ENCODE measurements at regions not wholly inside any gene's neighbourhood (a gene's known extent, or its start where the extent isn't known, plus 50 kb on each side); places are given as distances from the start of the nearest gene placed in this dataset.

GRCh38 chr6:90916968-90917367 is 330.1 kb upstream of the MAP3K7 start:
- Histone ChIP-seq H3K9me3 (ENCODE audit: control insufficient read depth in 2 of 2, low read length in 2 of 2) (no peaks in the 10 kb centered on the region), H3K9ac (ENCODE audit: low read length in 2 of 2) (no peak overlapping the region), H3K27me3 (ENCODE audit: control insufficient read depth in 1 of 2, insufficient read depth in 2 of 2, low read length in 2 of 2) (no peaks in the 10 kb centered on the region), H3K4me3 (ENCODE audit: low read length in 2 of 2) (no peak overlapping the region), H3K4me1 (ENCODE audit: control insufficient read depth, insufficient read depth, low read length) (no peaks in the 10 kb centered on the region), H3K36me3 (ENCODE audit: control insufficient read depth in 2 of 2, insufficient read depth in 2 of 2, low read length in 2 of 2) (no peaks in the 10 kb centered on the region), H3K27ac (ENCODE audit: low read length) (no peak overlapping the region)

- Histone ChIP-seq H3K9me3 (ENCODE audit: control insufficient read depth in 2 of 2, low read length in 2 of 2) (no peaks in the 10 kb centered on the region), H3K4me3 (ENCODE audit: low read length in 2 of 2) (no peak overlapping the region), H3K4me1 (ENCODE audit: control insufficient read depth, insufficient read depth, low read length) (no peaks in the 10 kb centered on the region), H3K27me3 (ENCODE audit: control insufficient read depth in 1 of 2, insufficient read depth in 2 of 2, low read length in 2 of 2) (no peaks in the 10 kb centered on the region), H3K36me3 (ENCODE audit: control insufficient read depth in 2 of 2, insufficient read depth in 2 of 2, low read length in 2 of 2) (no peaks in the 10 kb centered on the region), H3K27ac (ENCODE audit: low read length) (no peak overlapping the region), H3K9ac (ENCODE audit: low read length in 2 of 2) (no peak overlapping the region)
Measured at GRCh38 chr6:90915224-90915915, 328.5 kb upstream of the MAP3K7 start.

GRCh38 chr6:90914312-90914711 is 327.4 kb upstream of the MAP3K7 start:
- no peak overlapping the region for H3K27ac ChIP-seq (ENCODE audit: low read length)
- H3K4me3 ChIP-seq (ENCODE audit: low read length in 2 of 2), result no peak overlapping the region
- H3K36me3 ChIP-seq (ENCODE audit: control insufficient read depth in 2 of 2, insufficient read depth in 2 of 2, low read length in 2 of 2), result no peaks in the 10 kb centered on the region
- no peak overlapping the region for H3K9ac ChIP-seq (ENCODE audit: low read length in 2 of 2)
- H3K4me1 ChIP-seq (ENCODE audit: control insufficient read depth, insufficient read depth, low read length), result no peaks in the 10 kb centered on the region
- H3K27me3 ChIP-seq (ENCODE audit: control insufficient read depth in 1 of 2, insufficient read depth in 2 of 2, low read length in 2 of 2), result no peaks in the 10 kb centered on the region
- no peaks in the 10 kb centered on the region for H3K9me3 ChIP-seq (ENCODE audit: control insufficient read depth in 2 of 2, low read length in 2 of 2)

DNA sequence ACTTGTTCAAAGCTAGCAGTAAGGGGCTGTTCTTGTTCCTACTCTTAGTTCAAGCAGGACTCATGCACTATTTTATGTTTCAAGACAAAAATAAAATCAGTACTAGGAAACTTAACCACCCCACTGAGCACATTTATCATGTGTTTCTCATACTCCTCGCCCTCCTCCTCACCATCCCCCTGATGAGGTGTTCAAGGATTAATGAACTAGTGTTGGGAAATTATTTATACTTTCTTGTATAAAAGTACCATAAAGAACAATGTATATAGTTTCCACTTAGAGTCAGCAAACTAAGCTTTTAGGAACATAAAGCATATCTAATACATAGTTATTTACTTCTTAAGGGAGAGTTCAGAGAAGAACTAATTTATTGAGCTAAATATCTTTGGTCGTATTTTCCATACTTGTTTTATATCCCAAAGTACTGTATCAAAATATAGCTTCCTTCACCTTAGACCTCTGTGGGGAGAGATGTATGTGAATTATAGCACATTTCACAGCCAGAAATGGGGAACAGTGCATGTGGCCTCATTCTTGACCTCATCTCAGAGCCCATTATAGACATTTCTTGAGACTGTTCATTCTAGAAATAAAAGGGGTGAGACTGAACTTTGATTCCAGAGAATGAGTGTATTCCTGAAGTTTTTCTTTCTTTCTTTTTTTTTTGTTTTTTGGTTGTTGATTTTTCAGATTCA is 326.5 kb upstream of the MAP3K7 start:
- Histone ChIP-seq H3K4me3 (ENCODE audit: low read length in 2 of 2) (no peak overlapping the region), H3K9me3 (ENCODE audit: control insufficient read depth in 2 of 2, low read length in 2 of 2) (no peaks in the 10 kb centered on the region), H3K27me3 (ENCODE audit: control insufficient read depth in 1 of 2, insufficient read depth in 2 of 2, low read length in 2 of 2) (no peaks in the 10 kb centered on the region), H3K9ac (ENCODE audit: low read length in 2 of 2) (no peak overlapping the region), H3K27ac (ENCODE audit: low read length) (no peak overlapping the region), H3K4me1 (ENCODE audit: control insufficient read depth, insufficient read depth, low read length) (no peaks in the 10 kb centered on the region), H3K36me3 (ENCODE audit: control insufficient read depth in 2 of 2, insufficient read depth in 2 of 2, low read length in 2 of 2) (no peaks in the 10 kb centered on the region)

GRCh38 chr6:90911642-90912041 is 324.8 kb upstream of the MAP3K7 start:
- no peak overlapping the region for H3K9ac ChIP-seq (ENCODE audit: low read length in 2 of 2)
- no peak overlapping the region for H3K27ac ChIP-seq (ENCODE audit: low read length)
- H3K4me3 ChIP-seq (ENCODE audit: low read length in 2 of 2), result no peak overlapping the region
- no peaks in the 10 kb centered on the region for H3K4me1 ChIP-seq (ENCODE audit: control insufficient read depth, insufficient read depth, low read length)
- H3K36me3 ChIP-seq (ENCODE audit: control insufficient read depth in 2 of 2, insufficient read depth in 2 of 2, low read length in 2 of 2), result no peaks in the 10 kb centered on the region
- H3K9me3 ChIP-seq (ENCODE audit: control insufficient read depth in 2 of 2, low read length in 2 of 2), result no peaks in the 10 kb centered on the region
- peaks cover 0 to 2% of the 10 kb centered on the region in 2 donors for H3K27me3 ChIP-seq (ENCODE audit: control insufficient read depth in 1 of 2, insufficient read depth in 2 of 2, low read length in 2 of 2)

DNA sequence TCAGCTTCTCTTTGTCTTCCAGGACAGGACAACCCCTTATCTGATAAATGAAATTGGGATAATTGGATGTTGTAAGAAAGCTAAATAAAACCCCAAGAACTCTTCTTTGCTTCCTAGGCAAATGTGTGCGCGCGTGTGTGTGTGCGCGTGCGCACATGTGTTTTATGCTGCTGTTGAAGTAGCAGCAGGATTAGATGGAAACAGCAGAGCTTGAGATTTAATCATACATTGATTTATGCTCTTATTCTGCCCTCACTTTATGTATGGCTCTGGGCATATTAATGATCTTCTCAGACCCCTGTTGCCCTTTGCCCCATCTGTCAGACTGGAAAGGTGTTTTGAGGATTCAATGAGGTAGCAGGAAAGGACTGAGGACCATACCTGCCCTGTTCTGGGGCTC is 324.0 kb upstream of the MAP3K7 start:
- Histone ChIP-seq H3K9me3 (ENCODE audit: control insufficient read depth in 2 of 2, low read length in 2 of 2) (no peaks in the 10 kb centered on the region), H3K36me3 (ENCODE audit: control insufficient read depth in 2 of 2, insufficient read depth in 2 of 2, low read length in 2 of 2) (no peaks in the 10 kb centered on the region), H3K4me1 (ENCODE audit: control insufficient read depth, insufficient read depth, low read length) (no peaks in the 10 kb centered on the region), H3K27ac (ENCODE audit: low read length) (no peak overlapping the region), H3K4me3 (ENCODE audit: low read length in 2 of 2) (no peak overlapping the region), H3K27me3 (ENCODE audit: control insufficient read depth in 1 of 2, insufficient read depth in 2 of 2, low read length in 2 of 2) (peaks cover 0 to 2% of the 10 kb centered on the region in 2 donors), H3K9ac (ENCODE audit: low read length in 2 of 2) (no peak overlapping the region)

DNA sequence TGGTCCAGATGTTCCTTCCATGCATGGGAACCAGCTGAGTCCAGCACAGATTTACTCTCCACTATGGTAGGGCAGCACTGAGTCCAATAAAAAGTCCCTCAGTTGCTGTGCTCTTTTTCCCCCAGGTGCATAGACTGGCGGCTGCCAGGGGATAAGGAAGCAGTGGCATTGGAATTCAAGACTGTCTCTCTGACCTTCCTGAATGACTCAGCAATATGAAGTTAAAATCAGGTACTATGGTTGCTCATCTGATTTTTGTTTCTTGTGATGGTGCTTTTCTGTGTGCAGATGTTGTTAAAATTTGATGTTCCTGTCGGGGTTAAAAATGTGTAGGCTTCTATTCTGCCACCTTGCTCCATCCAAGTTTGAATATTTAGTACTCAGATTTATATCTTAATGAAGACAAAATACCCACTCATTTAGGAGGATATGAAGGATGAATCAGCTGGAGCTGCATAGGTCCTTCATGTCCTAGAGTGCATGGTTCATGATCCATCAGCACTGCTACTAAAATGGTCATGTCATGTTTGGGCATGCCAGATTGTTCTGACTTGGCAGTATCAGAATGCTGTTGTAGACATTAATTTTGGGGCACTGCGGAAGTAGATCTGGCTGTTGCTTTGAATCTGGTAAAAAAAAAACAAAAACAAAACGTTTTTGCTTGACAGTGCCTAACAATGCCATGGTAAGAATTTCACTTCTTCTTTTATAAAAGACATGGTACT is 321.2 kb upstream of the MAP3K7 start:
- no peak overlapping the region for H3K27ac ChIP-seq (ENCODE audit: low read length)
- H3K9ac ChIP-seq (ENCODE audit: low read length in 2 of 2), result no peak overlapping the region
- no peaks in the 10 kb centered on the region for H3K9me3 ChIP-seq (ENCODE audit: control insufficient read depth in 2 of 2, low read length in 2 of 2)
- H3K36me3 ChIP-seq (ENCODE audit: control insufficient read depth in 2 of 2, insufficient read depth in 2 of 2, low read length in 2 of 2), result no peaks in the 10 kb centered on the region
- no peak overlapping the region for H3K4me3 ChIP-seq (ENCODE audit: low read length in 2 of 2)
- no peaks in the 10 kb centered on the region for H3K4me1 ChIP-seq (ENCODE audit: control insufficient read depth, insufficient read depth, low read length)
- peaks cover 0 to 2% of the 10 kb centered on the region in 2 donors for H3K27me3 ChIP-seq (ENCODE audit: control insufficient read depth in 1 of 2, insufficient read depth in 2 of 2, low read length in 2 of 2)

GRCh38 chr6:90905351-90905750 is 318.5 kb upstream of the MAP3K7 start:
- Histone ChIP-seq H3K27me3 (ENCODE audit: control insufficient read depth in 1 of 2, insufficient read depth in 2 of 2, low read length in 2 of 2) (peaks cover 0 to 2% of the 10 kb centered on the region in 2 donors), H3K4me3 (ENCODE audit: low read length in 2 of 2) (no peak overlapping the region), H3K9me3 (ENCODE audit: control insufficient read depth in 2 of 2, low read length in 2 of 2) (no peaks in the 10 kb centered on the region), H3K9ac (ENCODE audit: low read length in 2 of 2) (no peak overlapping the region), H3K27ac (ENCODE audit: low read length) (no peak overlapping the region), H3K4me1 (ENCODE audit: control insufficient read depth, insufficient read depth, low read length) (no peaks in the 10 kb centered on the region), H3K36me3 (ENCODE audit: control insufficient read depth in 2 of 2, insufficient read depth in 2 of 2, low read length in 2 of 2) (no peaks in the 10 kb centered on the region)

DNA sequence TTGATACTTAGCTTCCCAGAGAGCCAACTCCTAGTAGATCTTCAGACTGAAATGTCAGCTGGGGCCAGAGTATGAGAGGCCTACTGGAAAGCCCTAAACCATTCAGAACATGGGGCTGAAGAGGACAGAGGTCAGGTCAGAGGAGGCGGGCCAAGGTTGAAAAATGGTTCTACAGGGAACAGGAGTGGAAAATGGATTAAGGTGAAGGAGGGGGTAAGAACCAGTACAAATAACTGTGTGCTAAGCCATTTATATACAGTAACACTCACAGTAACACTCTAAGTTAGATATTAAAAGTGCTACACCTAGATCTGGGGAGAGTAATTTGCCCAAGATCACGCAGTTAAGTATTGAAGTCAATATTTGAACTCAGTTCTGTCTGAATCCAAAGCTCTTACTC is 313.2 kb upstream of the MAP3K7 start:
- Histone ChIP-seq H3K27ac (ENCODE audit: low read length) (no peak overlapping the region), H3K9ac (ENCODE audit: low read length in 2 of 2) (no peak overlapping the region), H3K27me3 (ENCODE audit: control insufficient read depth in 1 of 2, insufficient read depth in 2 of 2, low read length in 2 of 2) (no peaks in the 10 kb centered on the region), H3K4me3 (ENCODE audit: low read length in 2 of 2) (no peak overlapping the region), H3K4me1 (ENCODE audit: control insufficient read depth, insufficient read depth, low read length) (no peaks in the 10 kb centered on the region), H3K9me3 (ENCODE audit: control insufficient read depth in 2 of 2, low read length in 2 of 2) (no peaks in the 10 kb centered on the region), H3K36me3 (ENCODE audit: control insufficient read depth in 2 of 2, insufficient read depth in 2 of 2, low read length in 2 of 2) (no peaks in the 10 kb centered on the region)

DNA sequence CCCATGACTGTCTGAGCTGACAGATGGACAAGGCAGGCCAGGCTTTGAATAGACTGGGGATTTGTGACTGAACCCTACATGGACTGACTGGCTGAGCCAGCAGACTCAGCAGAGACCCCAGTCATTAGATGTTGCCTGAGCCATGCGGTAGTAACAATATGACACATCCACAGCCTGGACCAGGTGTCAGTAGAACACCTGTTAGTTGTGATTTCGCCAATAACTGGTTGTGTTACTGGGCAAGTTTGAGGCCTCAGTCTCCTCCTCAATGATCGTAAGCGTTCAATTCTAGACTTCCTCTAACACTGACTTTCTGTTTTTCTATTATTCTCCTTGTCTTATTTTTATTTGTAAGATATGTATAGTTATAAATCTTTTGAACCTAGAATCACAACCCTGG is 311.9 kb upstream of the MAP3K7 start:
- Histone ChIP-seq H3K4me1 (ENCODE audit: control insufficient read depth, insufficient read depth, low read length) (no peaks in the 10 kb centered on the region), H3K9me3 (ENCODE audit: control insufficient read depth in 2 of 2, low read length in 2 of 2) (no peaks in the 10 kb centered on the region), H3K9ac (ENCODE audit: low read length in 2 of 2) (no peak overlapping the region), H3K27ac (ENCODE audit: low read length) (no peak overlapping the region), H3K27me3 (ENCODE audit: control insufficient read depth in 1 of 2, insufficient read depth in 2 of 2, low read length in 2 of 2) (peaks cover 0 to 2% of the 10 kb centered on the region in 2 donors), H3K4me3 (ENCODE audit: low read length in 2 of 2) (no peak overlapping the region), H3K36me3 (ENCODE audit: control insufficient read depth in 2 of 2, insufficient read depth in 2 of 2, low read length in 2 of 2) (no peaks in the 10 kb centered on the region)

All from stomach smooth muscle (tissue), 2 donors.